H1 (cell line): ENCODE measurements at regions not wholly inside any gene's neighbourhood (a gene's known extent, or its start where the extent isn't known, plus 50 kb on each side); places are given as distances from the start of the nearest gene placed in this dataset.
"Not testable (repeated sequence)": the region's sequence is repeated elsewhere in the genome, so short reads cannot be mapped to it uniquely, and the experiment has no call there.

Experiments used
- CTCF ChIA-PET: fragments of 300-600 bp; sonication (Branson Sonifier 250); formaldehyde crosslinking; loops from one replicate; lab custom pipeline; 2021; ENCODE audit not compliant: partially characterized antibody; lab: Charles Lee
- POLR2A ChIA-PET: fragments of 300-600 bp; sonication (Branson Sonifier 250); formaldehyde crosslinking; loops from one replicate; lab custom pipeline; 2021; ENCODE audit warnings: inconsistent platforms; ENCODE audit not compliant: partially characterized antibody; lab: Charles Lee
- DNase-seq, 2 experiments: peaks; one replicate each; pipeline versions ENCODE4 v3.0.0 to v3.0.0-alpha.2; 2010 to 2022; ENCODE audit warnings: low spot score in 2 of 2, low read depth in 1 of 2, mixed read lengths in 1 of 2
- FAIRE-seq: peaks from 2 replicates; lab custom pipeline; 2011; peaks lifted over from hg19 to GRCh38; lab: Jason Lieb, UNC
- H2AFZ ChIP-seq: 2 replicates; pipeline ENCODE4 v1.8.1; 2012; ENCODE audit warnings: low read length, inconsistent platforms
- H2AK5ac ChIP-seq: 2 replicates; pipeline ENCODE4 v1.6.1; 2013; ENCODE audit warnings: low read depth, low read length
- H2BK120ac ChIP-seq: replicated peaks from 2 replicates; pipeline ENCODE3; 2013; ENCODE audit warnings: low read depth, low read length, inconsistent platforms
- H2BK12ac ChIP-seq: 2 replicates; pipeline ENCODE4 v1.6.1; 2013; ENCODE audit warnings: low read depth, low read length
- H2BK15ac ChIP-seq: 2 replicates; pipeline ENCODE4 v1.6.1; 2013; ENCODE audit warnings: low read length
- H2BK20ac ChIP-seq: 2 replicates; pipeline ENCODE4 v1.6.1; 2013; ENCODE audit warnings: low read length
- H2BK5ac ChIP-seq: 2 replicates; pipeline ENCODE4 v1.6.1; 2013; ENCODE audit warnings: low read depth, low read length
- H3K14ac ChIP-seq: 2 replicates; pipeline ENCODE4 v1.6.1; 2013; ENCODE audit warnings: inconsistent platforms; ENCODE audit not compliant: insufficient read length
- H3K18ac ChIP-seq: 2 replicates; pipeline ENCODE4 v1.6.1; 2013; ENCODE audit warnings: low read length; ENCODE audit errors: extremely low read depth
- H3K23ac ChIP-seq: 2 replicates; pipeline ENCODE4 v1.6.1; 2013; ENCODE audit warnings: inconsistent platforms; ENCODE audit not compliant: insufficient read length
- H3K23me2 ChIP-seq: 2 replicates; pipeline ENCODE4 v1.6.1; 2013; ENCODE audit warnings: low read depth, low read length
- H3K27ac ChIP-seq: 2 replicates; pipeline ENCODE4 v1.6.1; 2011; ENCODE audit warnings: low read depth, low read length, inconsistent platforms
- H3K27me3 ChIP-seq, 4 experiments: replicated peaks in 1 of 4; 1 replicate in 1 of 4; 2 replicates in 3 of 4; pipeline versions ENCODE4 v1.6.1 to v1.8.1; 2011 to 2013; ENCODE audit warnings: low read length in 3 of 4, mild to moderate bottlenecking in 3 of 4, inconsistent platforms in 2 of 4, mixed read lengths in 2 of 4, moderate library complexity in 1 of 4; ENCODE audit not compliant: control insufficient read depth in 3 of 4, insufficient read depth in 3 of 4; ENCODE audit errors: extremely low read depth in 1 of 4
- H3K36me3 ChIP-seq, 4 experiments: 2 replicates each; pipeline versions ENCODE4 v1.6.1 to v1.8.1; 2011 to 2013; ENCODE audit warnings: mild to moderate bottlenecking in 4 of 4, low read length in 3 of 4, moderate library complexity in 2 of 4, control low read depth in 1 of 4, inconsistent platforms in 1 of 4; ENCODE audit not compliant: insufficient read depth in 4 of 4, control insufficient read depth in 2 of 4
- H3K4ac ChIP-seq: replicated peaks from 2 replicates; pipeline ENCODE3; 2013; ENCODE audit warnings: low read length, low read depth, mixed read lengths, inconsistent platforms; ENCODE audit not compliant: insufficient read length
- H3K4me1 ChIP-seq, 4 experiments: replicated peaks in 1 of 4; 1 replicate in 1 of 4; 2 replicates in 3 of 4; pipeline versions ENCODE4 v1.6.1 to v1.8.1; 2011 to 2013; ENCODE audit warnings: low read length in 3 of 4, inconsistent platforms in 2 of 4, mixed read lengths in 1 of 4; ENCODE audit not compliant: insufficient read depth in 4 of 4, control insufficient read depth in 3 of 4
- H3K4me2 ChIP-seq, 2 experiments: 2 replicates each; pipeline versions ENCODE4 v1.6.1 to v1.8.1; 2011 to 2013; ENCODE audit warnings: low read depth in 2 of 2, low read length in 2 of 2, control low read depth in 1 of 2, inconsistent platforms in 1 of 2, mild to moderate bottlenecking in 1 of 2; ENCODE audit not compliant: insufficient read depth in 1 of 2
- H3K4me3 ChIP-seq, 4 experiments: fragments of 200-600, 300-600 bp in 1 of 4; sonication (generic), shearing (Covaris generic), sonication (Bioruptor Twin) in 1 of 4; 2 replicates each; pipeline versions ENCODE4 v1.5.1 to v1.8.1; 2011 to 2016; ENCODE audit warnings: low read length in 4 of 4, low read depth in 3 of 4, control low read depth in 2 of 4, inconsistent platforms in 2 of 4, mild to moderate bottlenecking in 2 of 4, mixed read lengths in 1 of 4, moderate library complexity in 1 of 4; ENCODE audit not compliant: insufficient read depth in 2 of 4; ENCODE audit errors: extremely low read depth in 1 of 4
- H3K56ac ChIP-seq: replicated peaks from 2 replicates; pipeline ENCODE3; 2013; ENCODE audit warnings: low read depth, mild to moderate bottlenecking, mixed read lengths, low read length, inconsistent platforms; ENCODE audit not compliant: insufficient read length
- H3K79me1 ChIP-seq: 2 replicates; pipeline ENCODE4 v1.6.1; 2013; ENCODE audit warnings: low read depth, low read length, control low read depth
- H3K79me2 ChIP-seq, 2 experiments: 2 replicates each; pipeline versions ENCODE4 v1.6.1 to v1.8.1; 2012 to 2013; ENCODE audit warnings: low read length in 2 of 2, mild to moderate bottlenecking in 2 of 2, inconsistent platforms in 1 of 2; ENCODE audit not compliant: insufficient read depth in 2 of 2, control insufficient read depth in 1 of 2
- H3K9ac ChIP-seq, 4 experiments: replicated peaks in 1 of 4; 1 replicate in 1 of 4; 2 replicates in 3 of 4; pipeline versions ENCODE4 v1.6.1 to v1.8.1; 2011 to 2013; ENCODE audit warnings: low read depth in 3 of 4, low read length in 3 of 4, control low read depth in 2 of 4, mild to moderate bottlenecking in 2 of 4, moderate library complexity in 2 of 4, inconsistent platforms in 1 of 4; ENCODE audit errors: extremely low read depth in 1 of 4
- H3K9me3 ChIP-seq, 2 experiments: 2 replicates each; pipeline versions ENCODE4 v1.6.1 to v1.8.1; 2012 to 2013; ENCODE audit warnings: mild to moderate bottlenecking in 2 of 2, moderate library complexity in 2 of 2, control low read depth in 1 of 2, inconsistent platforms in 1 of 2, low read depth in 1 of 2, low read length in 1 of 2, mixed read lengths in 1 of 2; ENCODE audit not compliant: insufficient read depth in 2 of 2
- H4K20me1 ChIP-seq, 2 experiments: replicated peaks in 1 of 2; 2 replicates each; pipeline versions ENCODE3 to v1.8.1; 2011 to 2013; ENCODE audit warnings: inconsistent platforms in 2 of 2, low read length in 2 of 2, mild to moderate bottlenecking in 1 of 2; ENCODE audit not compliant: insufficient read depth in 2 of 2, control insufficient read depth in 1 of 2
- H4K5ac ChIP-seq: 2 replicates; pipeline ENCODE4 v1.6.1; 2013; ENCODE audit warnings: low read length, low read depth, mixed read lengths, inconsistent platforms; ENCODE audit not compliant: insufficient read length
- H4K8ac ChIP-seq: 2 replicates; pipeline ENCODE4 v1.8.0; 2013; ENCODE audit warnings: mild to moderate bottlenecking, moderate library complexity, low read length, inconsistent platforms; ENCODE audit not compliant: insufficient read depth; ENCODE audit errors: extremely low read depth
- H4K91ac ChIP-seq: replicated peaks from 2 replicates; pipeline ENCODE3; 2013; ENCODE audit warnings: low read length, mixed read lengths, inconsistent platforms; ENCODE audit not compliant: insufficient read length
- WGBS, 2 experiments: shearing (Covaris generic) in 1 of 2; methylation state at CpG; one replicate each; pipeline versions ENCODE4 v1.1.6 to v1.1.7; 2013 to 2015; ENCODE audit warnings: low lambda C conversion rate in 2 of 2, mixed read lengths in 2 of 2, inconsistent platforms in 1 of 2, low coverage in 1 of 2, missing lambda C conversion rate in 1 of 2; ENCODE audit not compliant: insufficient replicate concordance in 2 of 2, insufficient coverage in 1 of 2, insufficient read length in 1 of 2; ENCODE audit errors: extremely low coverage in 1 of 2, missing lambda C conversion rate in 1 of 2; 5-methylcytosine and 5-hydroxymethylcytosine counted together

DNA sequence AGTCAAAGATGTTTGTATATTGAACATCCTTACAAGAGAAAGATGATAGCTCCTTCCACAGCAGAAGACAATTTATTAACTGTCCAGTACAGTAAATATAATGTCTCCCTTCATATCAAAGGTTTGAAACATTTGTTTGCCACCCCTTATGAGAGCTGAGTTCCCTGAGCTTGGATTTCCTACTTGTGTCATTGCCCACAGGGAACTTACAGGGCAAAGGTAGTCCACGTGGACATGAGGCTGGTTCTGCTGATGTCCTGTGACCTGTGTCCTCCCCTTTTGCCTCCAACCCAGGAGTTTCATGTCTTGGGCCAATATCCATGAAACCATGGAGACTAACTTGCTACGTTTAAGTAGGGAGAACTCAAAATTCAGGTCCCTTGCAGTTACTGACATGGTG is 66.4 kb upstream of the SRRM3 start:
- H3K4ac ChIP-seq, H3K79me2 ChIP-seq, H3K9me3 ChIP-seq, H3K18ac ChIP-seq, H3K23me2 ChIP-seq, H2AFZ ChIP-seq, H2BK15ac ChIP-seq, H4K5ac ChIP-seq, H3K4me1 ChIP-seq, H3K36me3 ChIP-seq, H4K8ac ChIP-seq, H2BK12ac ChIP-seq, H3K9ac ChIP-seq, H3K79me1 ChIP-seq, H4K91ac ChIP-seq, H2BK5ac ChIP-seq, H2BK20ac ChIP-seq, H2BK120ac ChIP-seq, H3K27me3 ChIP-seq, FAIRE-seq, H3K14ac ChIP-seq, H3K4me3 ChIP-seq, H3K56ac ChIP-seq, H4K20me1 ChIP-seq, H3K23ac ChIP-seq, DNase-seq, H3K4me2 ChIP-seq, POLR2A ChIA-PET, H2AK5ac ChIP-seq, H3K27ac ChIP-seq, CTCF ChIA-PET: not testable (repeated sequence)
- WGBS, 2 experiments = 79% methylated on average over 2 of the region's 2 CpGs; no CpG with 5 or more reads in 1 of the 2 experiments

DNA sequence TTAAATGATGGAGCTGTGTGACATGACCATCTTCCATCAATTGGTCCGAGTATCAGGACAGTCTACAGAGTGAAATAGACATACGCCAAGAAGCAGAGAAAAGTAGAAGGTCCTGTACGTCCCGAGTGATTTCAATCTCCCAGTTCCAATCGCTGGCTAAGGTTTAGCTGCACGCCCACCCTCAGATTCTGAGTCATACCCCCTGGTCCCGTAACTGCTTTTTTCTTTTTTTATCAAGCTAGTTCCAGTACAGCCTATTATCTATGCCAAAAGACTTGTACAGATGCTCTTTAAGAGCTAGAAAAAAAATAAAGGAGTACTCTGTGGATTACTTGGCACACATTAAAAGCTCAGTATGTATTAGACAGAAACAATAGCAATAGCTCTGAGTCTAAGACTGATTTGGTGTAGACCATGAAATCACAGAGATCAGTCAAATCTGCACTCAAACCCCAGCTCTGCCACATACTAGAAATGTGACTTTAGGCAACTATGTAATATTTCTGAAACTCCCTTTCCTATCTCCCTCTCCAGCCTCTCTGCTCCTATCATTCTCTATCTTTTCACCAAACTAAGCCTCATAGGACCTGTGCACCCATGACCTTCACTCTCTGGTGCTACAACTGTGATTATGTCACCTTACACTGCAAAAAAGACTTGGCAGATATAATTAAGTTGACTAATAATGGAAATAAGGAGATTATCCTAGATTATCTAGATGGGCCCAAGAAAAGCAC is 63.0 kb upstream of the SRRM3 start:
- H2AK5ac ChIP-seq, H3K4ac ChIP-seq, H4K91ac ChIP-seq, H3K36me3 ChIP-seq, H3K79me2 ChIP-seq, H3K56ac ChIP-seq, H2BK120ac ChIP-seq, H3K79me1 ChIP-seq, H3K27me3 ChIP-seq, H3K23ac ChIP-seq, H3K23me2 ChIP-seq, H2BK15ac ChIP-seq, H3K4me1 ChIP-seq, H3K9ac ChIP-seq, H3K18ac ChIP-seq, H2BK12ac ChIP-seq, FAIRE-seq, H4K20me1 ChIP-seq, H4K5ac ChIP-seq, H3K27ac ChIP-seq, H3K9me3 ChIP-seq, H2AFZ ChIP-seq, H3K4me2 ChIP-seq, H3K4me3 ChIP-seq, H4K8ac ChIP-seq, H2BK5ac ChIP-seq, H3K14ac ChIP-seq, DNase-seq, H2BK20ac ChIP-seq: not testable (repeated sequence)
- WGBS, 2 experiments = 89% methylated on average over 7 of the region's 7 CpGs; no CpG with 5 or more reads in 1 of the 2 experiments
- POLR2A ChIA-PET = interaction anchor here (0.7 to 0.9 kb wide), 2 partner anchors 28 to 164 kb away, joined by 3 read pairs; partner anchors contain the start of gene HSPB1
- CTCF ChIA-PET = interaction anchor here (0.6 to 1.8 kb wide), 6 partner anchors 9 to 504 kb away, joined by 3 to 5 read pairs (median 3); no protein-coding TSS in a partner anchor
